ENCODE measurements at regions not wholly inside any gene's neighbourhood (a gene's known extent, or its start where the extent isn't known, plus 50 kb on each side); places are given as distances from the start of the nearest gene placed in this dataset.

DNA sequence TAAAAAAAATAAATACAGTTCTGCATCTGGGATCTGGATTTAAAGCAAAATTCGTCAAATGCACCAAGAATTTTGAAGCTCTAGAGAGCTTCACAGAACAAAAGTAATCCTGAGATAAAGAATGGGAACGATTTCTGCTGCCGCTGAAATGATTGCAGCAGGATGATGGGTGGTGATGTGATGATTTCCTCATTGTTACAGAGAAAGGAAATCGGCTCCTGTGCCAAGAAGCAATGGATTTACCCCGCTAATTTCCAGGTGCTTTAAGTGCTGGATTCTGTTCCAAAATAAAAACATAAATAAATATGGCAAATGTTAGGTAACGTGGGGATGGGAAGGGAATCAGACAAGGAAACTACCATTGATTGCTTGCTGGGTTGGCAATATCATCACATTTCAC is 1067.9 kb upstream of the MAP3K7 start:
- no peak for DNase-seq (ENCODE audit: low spot score)
- Histone ChIP-seq H3K36me3 (ENCODE audit: control insufficient read depth in 4 of 4, insufficient read depth in 3 of 4, low read depth in 1 of 4, low read length in 3 of 4) (no peaks in the 10 kb centered on the region), H3K27ac (ENCODE audit: low read depth in 1 of 2, low read length in 2 of 2) (no peak overlapping the region), H3K4me1 (ENCODE audit: control insufficient read depth in 4 of 4, insufficient read depth in 4 of 4, low read length in 3 of 4) (peaks cover 0 to 11% (median 6%) of the 10 kb centered on the region in 4 donors), H3K9ac (ENCODE audit: low read depth in 1 of 2, low read length in 2 of 2) (no peak overlapping the region), H3K27me3 (ENCODE audit: control insufficient read depth in 4 of 4, insufficient read depth in 4 of 4, low read length in 3 of 4) (no peaks in the 10 kb centered on the region), H3K9me3 (ENCODE audit: control insufficient read depth in 4 of 4, low read length in 3 of 4) (no peaks in the 10 kb centered on the region), H3K4me3 (ENCODE audit: low read depth in 1 of 3, low read length in 3 of 3) (no peak overlapping the region)
- WGBS = 58% methylated on average over 6 of the region's 6 CpGs
- TF ChIP-seq, protein P1, sequence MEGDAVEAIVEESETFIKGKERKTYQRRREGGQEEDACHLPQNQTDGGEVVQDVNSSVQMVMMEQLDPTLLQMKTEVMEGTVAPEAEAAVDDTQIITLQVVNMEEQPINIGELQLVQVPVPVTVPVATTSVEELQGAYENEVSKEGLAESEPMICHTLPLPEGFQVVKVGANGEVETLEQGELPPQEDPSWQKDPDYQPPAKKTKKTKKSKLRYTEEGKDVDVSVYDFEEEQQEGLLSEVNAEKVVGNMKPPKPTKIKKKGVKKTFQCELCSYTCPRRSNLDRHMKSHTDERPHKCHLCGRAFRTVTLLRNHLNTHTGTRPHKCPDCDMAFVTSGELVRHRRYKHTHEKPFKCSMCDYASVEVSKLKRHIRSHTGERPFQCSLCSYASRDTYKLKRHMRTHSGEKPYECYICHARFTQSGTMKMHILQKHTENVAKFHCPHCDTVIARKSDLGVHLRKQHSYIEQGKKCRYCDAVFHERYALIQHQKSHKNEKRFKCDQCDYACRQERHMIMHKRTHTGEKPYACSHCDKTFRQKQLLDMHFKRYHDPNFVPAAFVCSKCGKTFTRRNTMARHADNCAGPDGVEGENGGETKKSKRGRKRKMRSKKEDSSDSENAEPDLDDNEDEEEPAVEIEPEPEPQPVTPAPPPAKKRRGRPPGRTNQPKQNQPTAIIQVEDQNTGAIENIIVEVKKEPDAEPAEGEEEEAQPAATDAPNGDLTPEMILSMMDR (IDR thresholded peaks at IDR 0.05; ENCODE audit: low read depth, low read length, missing input control) = no peak
- TF ChIP-seq RXRA (IDR thresholded peaks at IDR 0.05) (no peak), GABPA (IDR thresholded peaks at IDR 0.05 in 1 of 2, conservative IDR thresholded peaks at IDR 0.05 in 1 of 2) (no peak), FOXA1 (IDR thresholded peaks at IDR 0.05) (no peak), NR2F2 (IDR thresholded peaks at IDR 0.05) (no peak), FOXA2 (IDR thresholded peaks at IDR 0.05) (no peak), HNF4A (conservative IDR thresholded peaks at IDR 0.05) (no peak), SP1 (IDR thresholded peaks at IDR 0.05) (no peak), TAF1 (conservative IDR thresholded peaks at IDR 0.05) (no peak), RAD21 (IDR thresholded peaks at IDR 0.05) (no peak), YY1 (IDR thresholded peaks at IDR 0.05) (no peak), JUND (IDR thresholded peaks at IDR 0.05) (no peak), EGR1 (IDR thresholded peaks at IDR 0.05; ENCODE audit: low read depth in 2 of 2) (no peak)
- TF ChIP-seq, protein P2, sequence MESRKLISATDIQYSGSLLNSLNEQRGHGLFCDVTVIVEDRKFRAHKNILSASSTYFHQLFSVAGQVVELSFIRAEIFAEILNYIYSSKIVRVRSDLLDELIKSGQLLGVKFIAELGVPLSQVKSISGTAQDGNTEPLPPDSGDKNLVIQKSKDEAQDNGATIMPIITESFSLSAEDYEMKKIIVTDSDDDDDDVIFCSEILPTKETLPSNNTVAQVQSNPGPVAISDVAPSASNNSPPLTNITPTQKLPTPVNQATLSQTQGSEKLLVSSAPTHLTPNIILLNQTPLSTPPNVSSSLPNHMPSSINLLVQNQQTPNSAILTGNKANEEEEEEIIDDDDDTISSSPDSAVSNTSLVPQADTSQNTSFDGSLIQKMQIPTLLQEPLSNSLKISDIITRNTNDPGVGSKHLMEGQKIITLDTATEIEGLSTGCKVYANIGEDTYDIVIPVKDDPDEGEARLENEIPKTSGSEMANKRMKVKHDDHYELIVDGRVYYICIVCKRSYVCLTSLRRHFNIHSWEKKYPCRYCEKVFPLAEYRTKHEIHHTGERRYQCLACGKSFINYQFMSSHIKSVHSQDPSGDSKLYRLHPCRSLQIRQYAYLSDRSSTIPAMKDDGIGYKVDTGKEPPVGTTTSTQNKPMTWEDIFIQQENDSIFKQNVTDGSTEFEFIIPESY (IDR thresholded peaks at IDR 0.05) = no peak
- TF ChIP-seq, protein P3, sequence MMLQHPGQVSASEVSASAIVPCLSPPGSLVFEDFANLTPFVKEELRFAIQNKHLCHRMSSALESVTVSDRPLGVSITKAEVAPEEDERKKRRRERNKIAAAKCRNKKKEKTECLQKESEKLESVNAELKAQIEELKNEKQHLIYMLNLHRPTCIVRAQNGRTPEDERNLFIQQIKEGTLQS (IDR thresholded peaks at IDR 0.05) = no peak
- TF ChIP-seq, protein P4, sequence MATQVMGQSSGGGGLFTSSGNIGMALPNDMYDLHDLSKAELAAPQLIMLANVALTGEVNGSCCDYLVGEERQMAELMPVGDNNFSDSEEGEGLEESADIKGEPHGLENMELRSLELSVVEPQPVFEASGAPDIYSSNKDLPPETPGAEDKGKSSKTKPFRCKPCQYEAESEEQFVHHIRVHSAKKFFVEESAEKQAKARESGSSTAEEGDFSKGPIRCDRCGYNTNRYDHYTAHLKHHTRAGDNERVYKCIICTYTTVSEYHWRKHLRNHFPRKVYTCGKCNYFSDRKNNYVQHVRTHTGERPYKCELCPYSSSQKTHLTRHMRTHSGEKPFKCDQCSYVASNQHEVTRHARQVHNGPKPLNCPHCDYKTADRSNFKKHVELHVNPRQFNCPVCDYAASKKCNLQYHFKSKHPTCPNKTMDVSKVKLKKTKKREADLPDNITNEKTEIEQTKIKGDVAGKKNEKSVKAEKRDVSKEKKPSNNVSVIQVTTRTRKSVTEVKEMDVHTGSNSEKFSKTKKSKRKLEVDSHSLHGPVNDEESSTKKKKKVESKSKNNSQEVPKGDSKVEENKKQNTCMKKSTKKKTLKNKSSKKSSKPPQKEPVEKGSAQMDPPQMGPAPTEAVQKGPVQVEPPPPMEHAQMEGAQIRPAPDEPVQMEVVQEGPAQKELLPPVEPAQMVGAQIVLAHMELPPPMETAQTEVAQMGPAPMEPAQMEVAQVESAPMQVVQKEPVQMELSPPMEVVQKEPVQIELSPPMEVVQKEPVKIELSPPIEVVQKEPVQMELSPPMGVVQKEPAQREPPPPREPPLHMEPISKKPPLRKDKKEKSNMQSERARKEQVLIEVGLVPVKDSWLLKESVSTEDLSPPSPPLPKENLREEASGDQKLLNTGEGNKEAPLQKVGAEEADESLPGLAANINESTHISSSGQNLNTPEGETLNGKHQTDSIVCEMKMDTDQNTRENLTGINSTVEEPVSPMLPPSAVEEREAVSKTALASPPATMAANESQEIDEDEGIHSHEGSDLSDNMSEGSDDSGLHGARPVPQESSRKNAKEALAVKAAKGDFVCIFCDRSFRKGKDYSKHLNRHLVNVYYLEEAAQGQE (IDR thresholded peaks at IDR 0.05) = no peak

DNA sequence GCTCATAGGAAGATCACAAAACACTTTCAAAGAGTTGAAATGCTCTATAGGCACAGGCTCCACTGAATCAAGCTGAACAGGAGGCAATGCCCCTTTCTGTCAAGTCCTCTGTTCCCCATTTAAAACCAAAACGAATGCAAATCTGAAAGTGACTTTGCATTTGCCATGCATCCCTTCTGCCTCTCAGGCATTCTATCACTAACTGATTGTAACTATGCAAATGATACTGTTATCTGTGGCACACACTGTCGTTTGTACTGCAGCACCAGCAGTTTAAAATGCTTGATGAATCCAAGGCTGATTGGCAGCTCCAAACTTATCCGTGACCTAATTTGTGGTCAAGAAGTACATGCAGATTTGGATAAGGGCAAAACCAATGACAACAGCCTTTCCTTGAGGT is 1067.5 kb upstream of the MAP3K7 start:
- no peaks in the 10 kb centered on the region for H3K27me3 ChIP-seq (ENCODE audit: control insufficient read depth in 4 of 4, insufficient read depth in 4 of 4, low read length in 3 of 4)
- no peaks in the 10 kb centered on the region for H3K36me3 ChIP-seq (ENCODE audit: control insufficient read depth in 4 of 4, insufficient read depth in 3 of 4, low read depth in 1 of 4, low read length in 3 of 4)
- no peak overlapping the region for H3K27ac ChIP-seq (ENCODE audit: low read depth in 1 of 2, low read length in 2 of 2)
- H3K9ac ChIP-seq (ENCODE audit: low read depth in 1 of 2, low read length in 2 of 2) = no peak overlapping the region
- no peaks in the 10 kb centered on the region for H3K9me3 ChIP-seq (ENCODE audit: control insufficient read depth in 4 of 4, low read length in 3 of 4)
- H3K4me3 ChIP-seq (ENCODE audit: low read depth in 1 of 3, low read length in 3 of 3) = peak overlapping the region in 1 of 3 donors; percentile 2
- 29% methylated on average over 3 of the region's 3 CpGs for WGBS
- no peak for DNase-seq (ENCODE audit: low spot score)
- H3K4me1 ChIP-seq (ENCODE audit: control insufficient read depth in 4 of 4, insufficient read depth in 4 of 4, low read length in 3 of 4) = peaks cover 0 to 11% (median 6%) of the 10 kb centered on the region in 4 donors
- TF ChIP-seq, protein P2 (IDR thresholded peaks at IDR 0.05) = no peak
- TF ChIP-seq TAF1 (conservative IDR thresholded peaks at IDR 0.05) (no peak), NR2F2 (IDR thresholded peaks at IDR 0.05) (no peak), GABPA (IDR thresholded peaks at IDR 0.05 in 1 of 2, conservative IDR thresholded peaks at IDR 0.05 in 1 of 2) (no peak), HNF4G (IDR thresholded peaks at IDR 0.05) (no peak), SP1 (IDR thresholded peaks at IDR 0.05) (no peak), EGR1 (IDR thresholded peaks at IDR 0.05; ENCODE audit: low read depth in 2 of 2) (no peak), RXRA (IDR thresholded peaks at IDR 0.05) (no peak), FOXA2 (IDR thresholded peaks at IDR 0.05) (no peak), YY1 (IDR thresholded peaks at IDR 0.05) (no peak), RAD21 (IDR thresholded peaks at IDR 0.05) (no peak), JUND (IDR thresholded peaks at IDR 0.05) (no peak)
- TF ChIP-seq, protein P5, sequence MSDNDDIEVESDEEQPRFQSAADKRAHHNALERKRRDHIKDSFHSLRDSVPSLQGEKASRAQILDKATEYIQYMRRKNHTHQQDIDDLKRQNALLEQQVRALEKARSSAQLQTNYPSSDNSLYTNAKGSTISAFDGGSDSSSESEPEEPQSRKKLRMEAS (IDR thresholded peaks at IDR 0.05) = no peak
- TF ChIP-seq, protein P1 (IDR thresholded peaks at IDR 0.05; ENCODE audit: low read depth, low read length, missing input control) = no peak

Data from liver (tissue), 8 donors.